Thymus (tissue), 11 donors: ENCODE measurements at regions not wholly inside any gene's neighbourhood (a gene's known extent, or its start where the extent isn't known, plus 50 kb on each side); places are given as distances from the start of the nearest gene placed in this dataset.

Experiments
- DNase-seq, 9 donors: peaks; one replicate each; pipeline ENCODE4 v3.0.0-alpha.2; 2013; ENCODE audit warnings: low spot score in 9 of 9, low read depth in 6 of 9, missing footprints in 1 of 9
- H3K27ac ChIP-seq, 2 donors: one replicate each; pipeline ENCODE4 v1.5.1; 2013; ENCODE audit warnings: control low read depth in 1 of 2, low read depth in 1 of 2, low read length in 1 of 2, mild to moderate bottlenecking in 1 of 2, moderate library complexity in 1 of 2
- H3K27me3 ChIP-seq, 2 donors: one replicate each; pipeline ENCODE4 v1.5.1; 2013; ENCODE audit warnings: low read length in 1 of 2; ENCODE audit not compliant: control insufficient read depth in 2 of 2, insufficient read depth in 1 of 2
- H3K36me3 ChIP-seq, 2 donors: one replicate each; pipeline ENCODE4 v1.5.1; 2013; ENCODE audit warnings: low read length in 1 of 2, mild to moderate bottlenecking in 1 of 2, moderate library complexity in 1 of 2; ENCODE audit not compliant: control insufficient read depth in 2 of 2, insufficient read depth in 2 of 2
- H3K4me1 ChIP-seq, 2 donors: one replicate each; pipeline ENCODE4 v1.5.1; 2013; ENCODE audit warnings: low read length in 2 of 2; ENCODE audit not compliant: control insufficient read depth in 2 of 2, insufficient read depth in 2 of 2
- H3K4me3 ChIP-seq, 2 donors: one replicate each; pipeline ENCODE4 v1.5.1; 2013; ENCODE audit warnings: low read length in 2 of 2, control low read depth in 1 of 2, mild to moderate bottlenecking in 1 of 2
- H3K9me3 ChIP-seq, 2 donors: one replicate each; pipeline ENCODE4 v1.5.1; 2013; ENCODE audit warnings: low read length in 1 of 2, mild to moderate bottlenecking in 1 of 2; ENCODE audit not compliant: control insufficient read depth in 2 of 2, insufficient read depth in 1 of 2
- WGBS: extraction: QIAGEN DNeasy Blood & Tissue Kit; methylation state at CpG from one replicate; pipeline ENCODE4 v1.1.7; 2013; 5-methylcytosine and 5-hydroxymethylcytosine counted together
- donor health status: healthy.

DNA sequence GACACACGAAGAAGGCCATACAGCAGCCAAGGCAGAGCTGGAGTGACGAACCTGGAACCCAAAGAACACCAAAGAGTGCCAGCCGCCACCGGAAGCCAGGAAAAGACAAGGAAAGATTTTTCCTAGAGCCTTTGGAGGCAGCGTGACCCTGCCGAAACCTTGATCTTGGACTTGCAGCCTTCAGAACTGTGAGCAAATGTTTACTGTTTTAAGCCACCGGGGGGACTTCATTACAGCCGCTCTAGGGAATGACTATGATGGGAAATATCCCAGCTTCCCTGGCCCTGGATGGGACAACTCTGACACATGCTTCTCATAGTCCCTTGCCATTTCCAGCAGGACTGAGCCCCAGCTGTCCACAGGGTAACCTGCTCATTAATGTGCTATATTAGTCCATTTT is 270.6 kb downstream of the HAPSTR1 start:
- no peak overlapping the region for H3K4me3 ChIP-seq
- no peaks in the 10 kb centered on the region for H3K36me3 ChIP-seq
- 93% methylated on average over 8 of the region's 8 CpGs for WGBS
- H3K27me3 ChIP-seq: no peaks in the 10 kb centered on the region
- no peaks in the 10 kb centered on the region for H3K4me1 ChIP-seq
- DNase-seq: no peak
- no peak overlapping the region for H3K27ac ChIP-seq
- no peaks in the 10 kb centered on the region for H3K9me3 ChIP-seq

GRCh38 chr16:9362604-9363003 is 271.2 kb downstream of the HAPSTR1 start:
- Histone ChIP-seq H3K27me3 (no peaks in the 10 kb centered on the region), H3K4me3 (no peak overlapping the region), H3K4me1 (no peaks in the 10 kb centered on the region), H3K36me3 (no peaks in the 10 kb centered on the region), H3K9me3 (no peaks in the 10 kb centered on the region), H3K27ac (no peak overlapping the region)
- 86% methylated on average over 3 of the region's 3 CpGs for WGBS
- DNase-seq: no peak

GRCh38 chr16:9363520-9363919 is 272.1 kb downstream of the HAPSTR1 start:
- H3K36me3 ChIP-seq: no peaks in the 10 kb centered on the region
- no peaks in the 10 kb centered on the region for H3K27me3 ChIP-seq
- 88% methylated on average over 10 of the region's 10 CpGs for WGBS
- DNase-seq: no peak
- H3K27ac ChIP-seq: no peak overlapping the region
- H3K9me3 ChIP-seq: no peaks in the 10 kb centered on the region
- H3K4me3 ChIP-seq: no peak overlapping the region
- H3K4me1 ChIP-seq: no peaks in the 10 kb centered on the region

DNA sequence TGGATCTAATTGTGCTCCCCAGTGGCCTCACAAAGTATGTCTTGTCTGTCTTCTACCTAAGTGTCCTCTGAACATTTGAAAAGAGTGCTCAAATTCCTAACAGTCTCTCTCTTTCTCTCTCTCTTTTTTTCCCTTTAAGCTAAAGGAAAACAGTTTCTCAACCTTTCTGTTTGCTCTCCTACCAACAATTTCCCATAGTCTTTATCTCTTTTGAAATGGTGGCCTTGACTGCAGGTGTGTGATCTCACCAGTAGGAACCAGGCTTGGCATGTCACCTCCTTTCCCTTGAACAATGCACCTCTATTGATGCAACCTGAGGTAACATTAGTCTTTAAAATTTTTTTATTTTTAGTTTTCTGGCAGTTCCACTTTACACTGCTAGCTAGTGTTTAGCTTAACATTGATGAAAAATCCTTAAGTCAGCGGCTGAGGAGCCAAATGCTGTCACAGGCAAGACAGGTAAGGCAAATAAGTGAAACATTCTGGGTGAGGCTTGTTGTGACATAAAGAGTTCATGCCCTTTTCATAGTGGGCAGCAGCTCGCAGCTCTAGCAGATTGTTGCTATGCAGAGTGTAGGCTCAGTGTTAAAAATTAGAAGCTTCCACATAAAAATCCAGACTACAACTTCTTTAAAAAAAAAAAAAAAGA is 273.4 kb downstream of the HAPSTR1 start:
- 82% methylated on average over 2 of the region's 2 CpGs for WGBS
- DNase-seq: no peak
- Histone ChIP-seq H3K27me3 (no peaks in the 10 kb centered on the region), H3K27ac (no peak overlapping the region), H3K36me3 (no peaks in the 10 kb centered on the region), H3K9me3 (no peaks in the 10 kb centered on the region), H3K4me3 (no peak overlapping the region), H3K4me1 (no peaks in the 10 kb centered on the region)

DNA sequence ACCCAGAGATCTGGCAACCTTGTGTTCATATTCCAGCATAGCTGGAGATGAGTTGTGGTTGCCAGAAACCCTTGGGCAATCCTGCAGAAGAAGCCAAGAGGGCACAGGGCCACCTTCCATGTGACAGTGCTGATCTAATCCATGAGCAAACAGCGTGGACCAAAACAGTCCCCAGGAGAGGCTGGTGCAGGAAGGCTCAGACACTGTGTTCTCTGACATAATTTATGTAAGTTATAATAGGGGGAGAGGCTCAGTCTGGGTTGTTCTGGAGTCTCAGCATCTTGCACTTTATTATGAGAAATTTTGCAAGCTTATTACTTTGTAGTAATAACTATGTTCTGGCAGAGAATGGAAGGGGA is 273.9 kb downstream of the HAPSTR1 start:
- no peak for DNase-seq
- H3K27me3 ChIP-seq: no peaks in the 10 kb centered on the region
- H3K9me3 ChIP-seq: no peaks in the 10 kb centered on the region
- no peaks in the 10 kb centered on the region for H3K36me3 ChIP-seq
- H3K4me3 ChIP-seq: no peak overlapping the region
- 46% methylated on average over 1 of the region's 1 CpG for WGBS
- no peak overlapping the region for H3K27ac ChIP-seq
- H3K4me1 ChIP-seq: no peaks in the 10 kb centered on the region

- WGBS: 85% methylated on average over 8 of the region's 8 CpGs
- no peaks in the 10 kb centered on the region for H3K36me3 ChIP-seq
- H3K4me3 ChIP-seq: no peak overlapping the region
- H3K9me3 ChIP-seq: no peaks in the 10 kb centered on the region
- H3K4me1 ChIP-seq: no peaks in the 10 kb centered on the region
- DNase-seq: no peak
- H3K27me3 ChIP-seq: no peaks in the 10 kb centered on the region
- no peak overlapping the region for H3K27ac ChIP-seq
These were observed 274.9 kb downstream of the HAPSTR1 start for GRCh38 chr16:9366048-9366969.

DNA sequence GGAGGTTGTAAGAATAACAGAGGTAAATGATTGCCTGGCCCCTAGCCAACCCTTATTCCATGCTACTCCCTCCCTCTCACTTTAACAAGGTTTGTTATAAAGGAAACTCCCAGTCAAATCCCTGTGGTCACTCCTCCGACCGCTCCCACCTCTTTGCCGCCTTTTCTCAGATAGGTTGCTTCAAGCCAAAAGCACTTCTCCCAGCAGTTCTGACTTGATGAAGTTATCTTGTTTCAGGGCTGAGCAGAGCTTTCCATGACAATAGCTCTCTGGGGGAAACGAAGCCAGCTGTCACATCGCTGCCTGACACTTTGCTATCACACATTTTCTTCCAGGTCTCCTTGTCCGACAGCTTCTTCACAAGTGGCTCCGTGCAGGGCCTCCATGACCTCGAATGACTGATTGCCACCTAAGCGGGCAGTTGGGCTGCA is 278.6 kb downstream of the HAPSTR1 start:
- 70% methylated on average over 9 of the region's 9 CpGs for WGBS

GRCh38 chr16:9371713-9372448 is 280.4 kb downstream of the HAPSTR1 start:
- no peaks in the 10 kb centered on the region for H3K27me3 ChIP-seq
- DNase-seq: no peak
- no peak overlapping the region for H3K4me3 ChIP-seq
- no peaks in the 10 kb centered on the region for H3K36me3 ChIP-seq
- no peak overlapping the region for H3K27ac ChIP-seq
- no peaks in the 10 kb centered on the region for H3K9me3 ChIP-seq
- WGBS: 93% methylated on average over 8 of the region's 8 CpGs
- no peaks in the 10 kb centered on the region for H3K4me1 ChIP-seq

More for the DNA sequence above, 278.6 kb downstream of the HAPSTR1 start:
- no peaks in the 10 kb centered on the region for H3K9me3 ChIP-seq
- no peaks in the 10 kb centered on the region for H3K36me3 ChIP-seq
- H3K4me3 ChIP-seq: no peak overlapping the region
- DNase-seq: no peak
- no peaks in the 10 kb centered on the region for H3K27me3 ChIP-seq
- H3K4me1 ChIP-seq: no peaks in the 10 kb centered on the region
- H3K27ac ChIP-seq: no peak overlapping the region
